Liver (tissue), 3 donors: ENCODE measurements at regions not wholly inside any gene's neighbourhood (a gene's known extent, or its start where the extent isn't known, plus 50 kb on each side); places are given as distances from the start of the nearest gene placed in this dataset.

Experiments used
- CTCF ChIP-seq: fragments of 150-350 bp; IDR thresholded peaks from 2 replicates; pipeline ENCODE4 v1.5.1; 2017; ENCODE audit warnings: improper control_type of control experiment, low read depth, low read length; ENCODE audit not compliant: missing input control
- TAF1 ChIP-seq: conservative IDR thresholded peaks from 2 replicates; pipeline ENCODE4 v1.6.1; 2016; ENCODE audit warnings: antibody characterized with exemption, mild to moderate bottlenecking
- donor health status: healthy.
- donor health status: healthy.

DNA sequence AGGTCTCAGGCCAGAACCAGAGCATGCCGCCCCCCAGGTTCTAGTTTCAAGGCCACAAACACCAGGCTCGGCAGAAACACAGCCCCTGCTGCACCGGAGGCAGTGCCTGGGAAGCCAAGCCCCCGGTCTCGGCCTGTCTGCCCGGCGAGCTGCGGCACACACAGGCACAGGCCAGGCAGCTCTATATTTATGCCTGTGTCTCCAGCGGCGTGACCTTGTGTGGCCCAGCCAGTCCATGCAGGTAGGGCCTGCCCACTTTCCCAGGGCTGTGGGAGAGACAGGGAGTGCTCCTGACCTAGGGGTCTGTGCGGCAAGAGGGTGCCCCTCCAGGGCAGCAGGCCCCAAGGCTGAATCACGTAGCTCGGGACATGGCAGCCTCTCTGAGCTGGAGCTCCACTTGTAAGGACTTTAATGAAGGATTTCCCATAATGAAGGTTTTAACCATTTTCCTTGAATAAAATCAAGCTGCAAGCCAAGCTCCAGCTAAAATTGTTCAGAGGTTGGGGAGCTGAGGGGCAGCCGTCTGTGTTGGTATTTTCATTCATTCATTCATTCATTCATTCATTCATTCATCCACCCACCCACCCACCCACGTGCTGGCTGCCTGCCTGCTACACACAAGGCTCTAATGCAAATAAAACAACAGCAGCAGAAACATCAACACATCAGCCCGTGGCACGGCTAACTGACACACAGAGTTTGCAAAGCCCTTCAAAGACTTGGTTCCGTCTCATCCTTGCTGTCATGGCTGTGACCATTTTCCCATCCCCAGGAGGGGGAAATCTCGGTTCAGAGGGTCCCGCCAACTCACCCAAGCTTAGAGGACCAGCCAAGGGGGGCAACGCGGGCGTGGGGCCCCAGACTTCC lies 92.0 kb downstream of the RFLNA start:
- TF ChIP-seq TAF1 (no peak), CTCF (no peak)
